Head of caudate nucleus (tissue), 42 donors: ENCODE measurements at regions not wholly inside any gene's neighbourhood (a gene's known extent, or its start where the extent isn't known, plus 50 kb on each side); places are given as distances from the start of the nearest gene placed in this dataset.
A peak's percentile ranks its signal among the peaks of the same experiment; 100 is the strongest.
"Not testable (repeated sequence)": the region's sequence is repeated elsewhere in the genome, so short reads cannot be mapped to it uniquely, and the experiment has no call there.

Experiments used
- DNase-seq, 42 donors: peaks; one replicate each; pipeline versions ENCODE4 v3.0.0 to v3.0.0-alpha.2; 2020 to 2021; ENCODE audit warnings: mixed read lengths in 7 of 42
- intact Hi-C: fragments of 100-400 bp; cut with DNase I; formaldehyde crosslinking; loops from one replicate; pipeline ENCODE4 v1.15.0; 2022

GRCh38 chr11:98047647-98048046, 973.1 kb upstream of the CNTN5 start:
- no peak for DNase-seq
- intact Hi-C loops = no loop called here

- intact Hi-C loops = no loop called here
These were observed 966.9 kb upstream of the CNTN5 start for GRCh38 chr11:98053851-98054250.

DNA sequence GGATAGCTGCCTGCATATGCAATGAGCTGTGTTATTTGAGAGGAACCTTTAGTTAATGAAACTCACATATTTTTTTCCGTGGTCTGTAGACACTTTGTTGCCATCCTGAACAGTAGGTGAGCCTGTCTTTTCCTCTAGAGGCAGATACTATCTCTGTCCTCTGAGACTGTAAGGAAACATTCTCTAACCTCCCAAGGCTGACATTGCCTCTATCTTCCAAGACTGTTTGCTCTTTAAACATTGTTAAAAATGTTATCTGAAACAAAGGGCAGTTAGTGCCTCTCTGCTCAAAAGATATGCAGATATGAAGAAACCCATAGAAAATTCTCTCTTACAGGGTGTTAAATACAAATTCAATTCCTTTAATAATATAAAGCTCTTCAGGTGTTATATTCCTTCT, 963.8 kb upstream of the CNTN5 start:
- no peak for DNase-seq
- intact Hi-C loops = no loop called here

More at GRCh38 chr11:98053851-98054250, 966.9 kb upstream of the CNTN5 start:
- no peak for DNase-seq

DNA sequence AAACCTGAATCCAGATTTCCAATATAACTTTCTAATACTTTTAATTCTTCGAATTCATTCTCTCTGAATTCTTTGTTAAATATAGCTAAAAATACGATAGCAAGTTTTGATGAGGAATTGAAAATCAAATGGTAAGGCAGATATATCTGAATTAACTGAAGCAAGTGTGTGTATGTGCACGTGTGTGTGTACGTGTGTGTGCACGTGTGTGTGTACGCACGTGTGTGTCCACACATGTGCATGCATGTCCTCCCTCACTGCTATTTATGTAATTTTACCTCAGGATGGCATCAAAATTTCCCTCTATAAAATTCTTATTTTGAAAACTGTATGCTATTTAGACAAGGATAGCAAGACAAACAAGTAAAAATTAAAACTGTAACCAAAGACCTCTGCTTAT, 961.3 kb upstream of the CNTN5 start:
- DNase-seq = no peak
- intact Hi-C loops = no loop called here

- DNase-seq = no peak
- intact Hi-C loops = no loop called here
These were observed 960.0 kb upstream of the CNTN5 start for GRCh38 chr11:98060759-98061158.

DNA sequence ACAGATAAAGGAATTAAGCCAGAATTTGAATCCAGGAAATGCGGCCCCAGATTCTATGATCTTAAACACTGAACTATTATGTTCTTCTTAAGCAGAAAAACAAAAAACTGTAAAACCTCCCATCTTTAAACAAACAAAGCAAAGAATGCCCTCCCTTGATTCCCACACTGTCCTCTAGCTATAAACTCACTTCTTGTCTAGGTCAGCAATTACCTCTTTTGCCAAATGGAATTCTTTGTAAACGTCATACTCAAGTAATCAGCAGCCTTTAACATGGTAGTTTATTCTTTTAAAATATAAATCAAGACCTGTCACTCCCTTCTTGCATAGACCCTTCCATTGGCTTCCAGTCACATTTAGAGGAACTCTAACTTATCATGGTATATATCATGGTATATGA, 958.9 kb upstream of the CNTN5 start:
- DNase-seq = no peak
- intact Hi-C loops = no loop called here

- intact Hi-C loops = no loop called here
- no peak for DNase-seq
These were observed 958.0 kb upstream of the CNTN5 start for GRCh38 chr11:98062714-98063113.

- no peak for DNase-seq
- intact Hi-C loops = no loop called here
These were observed 952.5 kb upstream of the CNTN5 start for GRCh38 chr11:98068251-98068650.

DNA sequence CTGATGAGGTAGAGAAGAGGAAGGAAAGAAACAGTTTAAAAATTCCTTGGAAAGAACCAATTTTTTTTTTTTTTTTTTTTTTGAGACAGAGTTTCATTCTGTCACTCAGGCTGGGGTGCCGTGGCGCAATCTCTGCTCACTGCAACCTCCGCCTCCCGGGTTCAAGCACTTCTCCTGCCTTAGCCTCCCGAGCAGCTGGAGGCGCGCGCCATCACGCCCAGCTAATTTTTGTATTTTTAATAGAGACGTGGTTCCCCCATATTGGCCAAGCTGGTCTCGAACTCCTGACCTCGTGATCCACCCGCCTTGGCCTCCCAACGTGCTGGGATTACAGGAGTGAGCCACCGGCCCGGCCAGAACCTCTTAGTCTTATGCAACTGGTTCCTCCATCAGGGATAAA, 951.6 kb upstream of the CNTN5 start:
- intact Hi-C loops, DNase-seq: not testable (repeated sequence)

- no peak for DNase-seq
- intact Hi-C loops = no loop called here
These were observed 950.9 kb upstream of the CNTN5 start for GRCh38 chr11:98069861-98070260.

DNA sequence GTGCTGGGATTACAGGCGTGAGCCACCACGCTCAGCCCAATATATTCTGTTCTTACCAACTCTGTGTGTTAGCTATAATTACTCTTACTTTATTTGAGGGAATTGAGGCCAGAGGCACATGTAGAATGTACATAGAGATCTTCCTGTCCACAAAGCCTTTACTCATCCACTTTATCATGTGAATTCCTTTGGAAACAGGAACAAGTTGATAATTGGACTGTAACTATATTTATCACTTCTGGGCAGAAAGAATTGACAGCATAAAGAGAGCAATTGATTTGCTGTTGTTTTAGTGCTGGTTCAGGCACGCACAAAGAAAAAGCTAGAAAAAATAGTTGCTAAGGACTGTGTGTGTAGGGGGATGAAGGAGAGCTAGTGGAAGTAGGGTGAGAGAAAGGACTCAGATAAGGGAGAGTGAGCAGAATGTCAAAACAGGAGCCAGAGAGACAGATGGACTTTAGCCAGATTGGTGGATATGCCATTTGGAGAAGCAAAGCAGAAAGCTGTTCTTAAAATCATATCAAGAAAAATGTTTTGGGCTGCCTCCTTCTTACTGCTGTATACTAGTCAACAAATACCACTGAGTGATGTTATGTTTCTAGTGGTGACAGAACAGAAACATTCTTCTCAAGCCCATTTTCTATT, 929.8 kb upstream of the CNTN5 start:
- intact Hi-C loops = no loop called here
- no peak for DNase-seq

GRCh38 chr11:98099371-98099770, 921.4 kb upstream of the CNTN5 start:
- no peak for DNase-seq
- intact Hi-C loops = no loop called here

DNA sequence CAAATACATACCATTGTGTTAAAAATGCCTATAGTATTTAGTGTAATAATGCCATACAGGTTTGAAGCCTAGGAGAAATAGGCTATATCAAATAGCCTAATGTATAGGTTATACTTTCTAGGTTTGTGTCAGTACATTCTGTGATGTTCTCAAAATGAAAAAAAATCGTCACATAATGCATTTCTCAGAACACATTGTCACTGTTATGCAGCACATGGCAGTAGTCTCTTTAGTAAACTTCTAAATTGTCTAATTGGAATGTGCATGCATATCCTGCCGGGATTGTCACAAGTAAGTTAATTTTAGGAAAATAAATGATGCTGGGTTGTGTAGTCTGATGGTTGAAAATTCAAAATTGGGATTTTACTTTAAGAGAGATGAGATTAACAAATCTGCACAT, 920.1 kb upstream of the CNTN5 start:
- intact Hi-C loops = no loop called here

DNA sequence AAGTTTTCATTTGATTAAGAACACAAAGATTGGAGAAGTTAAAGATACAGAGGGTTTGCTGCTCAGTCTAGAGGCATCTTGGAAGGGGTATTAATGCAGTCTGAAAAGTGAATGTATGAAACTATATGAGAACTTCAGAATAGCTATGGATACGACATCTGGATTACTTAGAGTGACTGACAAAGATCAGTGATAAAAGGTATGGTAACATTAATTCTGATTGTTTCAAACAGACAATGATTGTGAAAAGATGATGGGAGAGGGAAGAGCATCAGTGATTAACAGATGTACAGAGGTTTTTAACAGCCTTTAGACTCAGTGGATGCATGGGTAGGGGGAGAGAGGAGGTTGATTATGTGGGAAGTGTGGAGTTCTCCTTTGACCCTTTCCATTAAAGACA, 919.4 kb upstream of the CNTN5 start:
- intact Hi-C loops = no loop called here
- DNase-seq = no peak

More for the DNA sequence above, 920.1 kb upstream of the CNTN5 start:
- DNase-seq = no peak

- intact Hi-C loops = no loop called here
These were observed 916.5 kb upstream of the CNTN5 start for GRCh38 chr11:98104249-98104648.

GRCh38 chr11:98107736-98108135, 913.0 kb upstream of the CNTN5 start:
- intact Hi-C loops = no loop called here
- peak in 1 of 42 donors; percentile 10 for DNase-seq

More at GRCh38 chr11:98104249-98104648, 916.5 kb upstream of the CNTN5 start:
- no peak for DNase-seq

GRCh38 chr11:98110030-98110429, 910.7 kb upstream of the CNTN5 start:
- no peak for DNase-seq
- intact Hi-C loops = no loop called here

DNA sequence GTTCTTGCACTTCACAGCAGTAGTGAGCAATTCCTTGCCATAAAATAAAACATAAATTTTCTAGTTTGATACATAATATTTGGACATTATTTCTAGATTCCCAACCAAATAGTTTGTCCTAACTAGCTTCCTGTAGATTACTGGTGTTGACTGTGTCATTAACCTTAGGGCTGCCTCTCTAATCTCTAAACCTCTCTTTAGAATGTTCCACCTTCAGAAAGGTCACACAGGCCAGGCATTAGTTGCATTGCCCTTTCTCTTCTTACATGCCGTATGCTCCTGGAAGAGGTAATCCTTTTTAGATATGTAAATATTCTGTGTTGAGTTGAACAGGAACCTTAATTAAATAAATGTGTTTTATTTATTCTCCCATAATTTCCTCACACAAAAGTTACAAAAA, 904.9 kb upstream of the CNTN5 start:
- intact Hi-C loops = no loop called here
- no peak for DNase-seq

DNA sequence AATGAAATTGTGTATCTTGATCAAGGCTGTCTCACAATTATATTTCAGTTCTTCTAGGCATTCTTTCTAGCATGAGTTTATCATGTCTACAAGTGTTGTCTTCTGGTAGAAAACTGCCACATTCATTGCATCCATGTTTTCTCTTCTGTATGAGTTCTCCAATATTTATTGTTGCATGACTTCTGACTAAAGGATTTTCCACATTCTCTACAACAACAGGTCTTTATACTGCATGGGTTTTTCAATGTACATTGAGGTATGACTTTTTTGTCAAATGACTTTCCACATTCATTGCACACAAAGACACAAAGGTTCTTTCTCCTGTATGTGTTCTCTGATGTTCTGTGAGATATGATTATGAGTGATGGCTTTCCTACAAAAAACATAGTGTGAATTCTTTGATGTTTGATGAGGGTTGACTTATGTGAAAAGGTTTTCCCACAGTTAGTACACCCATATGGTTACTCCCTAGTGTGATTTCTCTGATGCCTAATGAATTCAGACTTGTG, 890.6 kb upstream of the CNTN5 start:
- intact Hi-C loops = no loop called here
- DNase-seq = no peak

- intact Hi-C loops = no loop called here
- DNase-seq = no peak
These were observed 884.4 kb upstream of the CNTN5 start for GRCh38 chr11:98136357-98136756.

- DNase-seq = no peak
- intact Hi-C loops = no loop called here
These were observed 883.3 kb upstream of the CNTN5 start for GRCh38 chr11:98137437-98137836.

- intact Hi-C loops = no loop called here
- no peak for DNase-seq
These were observed 877.1 kb upstream of the CNTN5 start for GRCh38 chr11:98143661-98144060.
